Mammary epithelial cell (primary cell): ENCODE measurements at regions not wholly inside any gene's neighbourhood (a gene's known extent, or its start where the extent isn't known, plus 50 kb on each side); places are given as distances from the start of the nearest gene placed in this dataset.

Source experiments
- CTCF ChIP-seq, 2 donors: IDR thresholded peaks in 1 of 2; conservative IDR thresholded peaks in 1 of 2; 2 replicates each; pipeline ENCODE4 v1.5.1; 2011 to 2012; ENCODE audit warnings: inconsistent platforms in 2 of 2, low read length in 2 of 2, mild to moderate bottlenecking in 2 of 2, control low read depth in 1 of 2, low read depth in 1 of 2; ENCODE audit not compliant: insufficient read depth in 1 of 2; ENCODE audit errors: extremely low read depth in 1 of 2
- EZH2 ChIP-seq: IDR thresholded peaks from 2 replicates; pipeline ENCODE4 v1.6.1; 2012; ENCODE audit warnings: low read length, inconsistent platforms, borderline replicate concordance

DNA sequence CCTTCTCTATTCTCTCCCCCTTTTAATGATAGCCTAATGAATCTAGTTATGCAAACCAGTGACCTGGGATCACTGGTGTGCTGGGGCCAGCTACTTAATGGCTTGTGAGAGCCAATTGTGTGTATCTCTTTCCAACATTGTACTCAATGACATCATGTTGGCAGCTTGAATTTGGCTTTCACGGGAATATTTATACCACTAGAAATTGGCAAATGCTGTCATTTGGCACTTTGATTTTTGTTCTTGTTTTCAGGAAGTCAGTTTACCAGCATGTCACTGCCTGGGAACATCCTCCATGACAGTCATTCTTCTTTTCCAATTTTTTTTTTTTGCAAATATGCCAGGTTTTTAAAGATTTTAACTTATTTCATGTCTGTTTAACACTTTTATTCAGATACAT, 1685.3 kb downstream of the STIM2 start:
- TF ChIP-seq CTCF (conservative IDR thresholded peaks at IDR 0.05 in 1 of 2, IDR thresholded peaks at IDR 0.05 in 1 of 2; ENCODE audit: extremely low read depth in 1 of 2, insufficient read depth in 1 of 2, low read depth in 1 of 2, low read length in 2 of 2) (no peak), EZH2 (no peak)
